H1 (cell line): ENCODE measurements at regions not wholly inside any gene's neighbourhood (a gene's known extent, or its start where the extent isn't known, plus 50 kb on each side); places are given as distances from the start of the nearest gene placed in this dataset.

Experiments used
- CEBPB ChIP-seq: IDR thresholded peaks from 2 replicates; pipeline ENCODE4 v1.6.1; 2012; ENCODE audit warnings: low read depth, low read length
- EZH2 ChIP-seq: fragments of 200-600 bp; sonication (generic); IDR thresholded peaks from 2 replicates; pipeline ENCODE4 v1.7.1; 2012; ENCODE audit warnings: low read depth, mild to moderate bottlenecking, moderate library complexity, low read length, inconsistent platforms; ENCODE audit not compliant: severe bottlenecking
- RBBP5 ChIP-seq: IDR thresholded peaks from 2 replicates; pipeline ENCODE4 v1.7.1; 2012; ENCODE audit warnings: low read depth, mild to moderate bottlenecking, inconsistent platforms, low read length, moderate library complexity, borderline replicate concordance
- TF ChIP-seq, protein P1 (sequence below), 3 experiments: IDR thresholded peaks; 1 replicate in 2 of 3; 2 replicates in 1 of 3; pipeline versions ENCODE4 v1.5.1 to v1.6.1; 2011; ENCODE audit warnings: low read length in 3 of 3, mild to moderate bottlenecking in 3 of 3, inconsistent platforms in 2 of 3, low read depth in 1 of 3, moderate library complexity in 1 of 3; ENCODE audit not compliant: insufficient read depth in 1 of 3; ENCODE audit errors: control extremely low read depth in 1 of 3

DNA sequence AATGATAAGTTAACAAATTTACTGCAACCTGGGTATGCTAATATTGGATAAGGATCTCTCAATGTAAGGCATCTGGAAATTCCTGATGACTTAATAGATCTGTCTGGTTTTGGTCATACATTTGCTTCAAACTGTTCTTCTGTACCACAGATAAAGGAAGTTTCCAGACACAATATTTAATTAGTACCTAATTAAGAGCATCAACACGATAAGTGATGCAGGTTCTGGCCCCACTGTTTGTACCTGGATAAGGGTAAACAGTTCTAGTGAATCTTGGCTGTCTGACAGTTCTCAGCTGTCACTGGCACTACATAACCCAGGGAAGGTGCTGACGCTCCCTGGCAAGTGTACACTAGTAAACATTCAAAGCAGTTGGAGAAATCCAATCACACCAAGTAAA lies 165.6 kb downstream of the MZT1 start:
- TF ChIP-seq RBBP5, result no peak
- no peak for TF ChIP-seq CEBPB
- TF ChIP-seq, protein P1, sequence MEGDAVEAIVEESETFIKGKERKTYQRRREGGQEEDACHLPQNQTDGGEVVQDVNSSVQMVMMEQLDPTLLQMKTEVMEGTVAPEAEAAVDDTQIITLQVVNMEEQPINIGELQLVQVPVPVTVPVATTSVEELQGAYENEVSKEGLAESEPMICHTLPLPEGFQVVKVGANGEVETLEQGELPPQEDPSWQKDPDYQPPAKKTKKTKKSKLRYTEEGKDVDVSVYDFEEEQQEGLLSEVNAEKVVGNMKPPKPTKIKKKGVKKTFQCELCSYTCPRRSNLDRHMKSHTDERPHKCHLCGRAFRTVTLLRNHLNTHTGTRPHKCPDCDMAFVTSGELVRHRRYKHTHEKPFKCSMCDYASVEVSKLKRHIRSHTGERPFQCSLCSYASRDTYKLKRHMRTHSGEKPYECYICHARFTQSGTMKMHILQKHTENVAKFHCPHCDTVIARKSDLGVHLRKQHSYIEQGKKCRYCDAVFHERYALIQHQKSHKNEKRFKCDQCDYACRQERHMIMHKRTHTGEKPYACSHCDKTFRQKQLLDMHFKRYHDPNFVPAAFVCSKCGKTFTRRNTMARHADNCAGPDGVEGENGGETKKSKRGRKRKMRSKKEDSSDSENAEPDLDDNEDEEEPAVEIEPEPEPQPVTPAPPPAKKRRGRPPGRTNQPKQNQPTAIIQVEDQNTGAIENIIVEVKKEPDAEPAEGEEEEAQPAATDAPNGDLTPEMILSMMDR (IDR thresholded peaks at IDR 0.05; ENCODE audit: control extremely low read depth in 1 of 3, insufficient read depth in 1 of 3, low read depth in 1 of 3, low read length in 3 of 3), result no peak
- no peak for TF ChIP-seq EZH2
